ENCODE measurements at regions not wholly inside any gene's neighbourhood (a gene's known extent, or its start where the extent isn't known, plus 50 kb on each side); places are given as distances from the start of the nearest gene placed in this dataset.
"Not testable (repeated sequence)": the region's sequence is repeated elsewhere in the genome, so short reads cannot be mapped to it uniquely, and the experiment has no call there.

DNA sequence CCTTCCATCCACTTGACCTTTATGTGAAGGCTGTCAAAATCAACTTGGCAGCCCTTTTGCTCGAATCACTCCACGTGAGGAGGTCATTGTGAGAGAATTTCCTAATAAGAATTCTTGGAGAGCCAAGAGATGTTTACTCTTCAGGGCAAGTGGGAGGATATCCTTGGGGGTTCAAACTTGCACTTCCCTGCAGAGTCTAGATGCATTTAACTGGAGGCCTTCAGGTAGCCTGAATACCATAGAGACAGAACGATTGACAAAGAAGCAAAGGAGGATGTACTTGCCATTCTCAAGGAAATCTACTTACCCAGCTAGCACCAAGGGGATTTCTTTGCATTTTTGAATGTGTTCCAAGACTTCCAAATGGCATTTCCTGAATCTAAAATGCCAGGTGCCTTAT lies 1702.6 kb upstream of the FLRT2 start:
- Histone ChIP-seq H3K4me3 (no peak overlapping the region), H3K27ac (no peak overlapping the region)

DNA sequence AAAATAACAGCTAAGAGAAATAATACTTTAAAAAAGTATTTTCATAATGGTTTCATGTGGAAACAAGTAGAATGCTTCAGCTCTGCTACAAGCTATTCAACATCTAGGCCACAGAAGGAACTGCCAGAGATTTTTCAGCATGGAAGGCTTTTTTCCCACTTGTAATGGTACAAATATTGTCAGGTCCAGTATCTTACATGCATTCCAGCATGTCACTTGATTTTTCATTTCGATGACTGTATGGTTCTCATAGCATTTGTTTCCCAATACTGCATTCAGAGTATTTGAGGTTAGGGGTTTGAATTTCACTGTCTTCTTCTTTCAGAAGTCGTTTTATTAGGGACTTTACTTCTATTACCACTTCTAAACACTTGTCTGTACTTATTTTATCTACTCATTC lies 1701.5 kb upstream of the FLRT2 start:
- H3K27ac ChIP-seq = no peak overlapping the region
- no peak overlapping the region for H3K4me3 ChIP-seq

DNA sequence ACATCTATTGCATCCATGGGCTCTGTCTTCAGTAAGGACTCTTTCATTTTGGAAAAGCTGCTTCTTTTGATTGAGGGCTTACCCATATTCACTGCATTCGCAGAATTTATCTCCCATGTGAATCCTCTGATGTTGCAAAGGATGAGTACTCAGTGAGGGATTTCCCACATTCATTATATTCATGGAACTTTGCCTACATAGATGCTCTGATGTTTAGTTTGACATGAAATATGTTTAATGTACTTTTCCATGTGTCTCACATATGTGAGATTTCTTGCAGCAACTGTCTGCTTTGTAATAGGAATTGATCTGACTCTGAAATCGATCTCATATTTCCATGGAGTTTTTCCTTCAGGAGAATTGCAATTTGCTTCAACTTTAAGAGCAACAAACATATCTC lies 1699.6 kb upstream of the FLRT2 start:
- Histone ChIP-seq H3K4me3 (no peak overlapping the region), H3K27ac (no peak overlapping the region)

DNA sequence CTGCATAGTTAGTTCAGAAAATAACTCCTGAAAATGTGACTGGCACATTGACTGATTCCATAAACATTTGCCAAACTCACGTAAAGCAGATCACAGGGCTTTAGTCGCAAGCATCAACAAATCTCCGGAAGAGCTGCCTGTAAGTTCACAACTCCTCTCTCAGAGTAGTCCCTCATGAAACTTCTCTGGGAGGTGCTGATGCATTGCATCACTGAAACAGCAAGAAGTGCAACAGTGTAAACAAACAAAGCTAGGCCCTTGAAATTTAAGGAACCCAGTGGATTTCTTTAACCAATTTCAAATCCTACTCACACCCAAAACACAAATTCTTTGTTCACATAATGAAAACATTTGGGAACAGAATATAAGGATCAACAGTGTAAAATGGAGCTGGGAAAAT lies 1691.7 kb upstream of the FLRT2 start:
- Histone ChIP-seq H3K4me3 (no peak overlapping the region), H3K27ac (no peak overlapping the region)

DNA sequence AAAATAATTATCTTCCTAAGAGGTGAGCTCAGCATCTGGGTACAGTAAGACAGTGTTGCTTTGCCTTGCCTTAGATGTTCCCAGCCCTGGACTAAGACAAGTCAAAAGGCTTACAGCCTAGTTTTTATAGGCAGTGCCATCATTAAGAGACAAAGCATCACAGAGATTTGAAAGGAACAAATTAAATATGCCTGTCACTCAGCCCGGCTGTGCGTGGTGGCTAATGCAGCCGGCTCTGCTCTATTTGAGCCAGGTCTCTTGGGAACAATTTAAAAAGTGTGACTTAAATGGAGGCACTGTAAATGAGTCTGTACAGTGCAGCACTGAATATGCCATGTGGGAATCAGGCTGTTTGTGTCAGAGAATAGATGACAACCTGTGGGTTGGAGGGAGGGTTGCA lies 1687.4 kb upstream of the FLRT2 start:
- Histone ChIP-seq H3K27ac (no peak overlapping the region), H3K4me3 (no peak overlapping the region)

DNA sequence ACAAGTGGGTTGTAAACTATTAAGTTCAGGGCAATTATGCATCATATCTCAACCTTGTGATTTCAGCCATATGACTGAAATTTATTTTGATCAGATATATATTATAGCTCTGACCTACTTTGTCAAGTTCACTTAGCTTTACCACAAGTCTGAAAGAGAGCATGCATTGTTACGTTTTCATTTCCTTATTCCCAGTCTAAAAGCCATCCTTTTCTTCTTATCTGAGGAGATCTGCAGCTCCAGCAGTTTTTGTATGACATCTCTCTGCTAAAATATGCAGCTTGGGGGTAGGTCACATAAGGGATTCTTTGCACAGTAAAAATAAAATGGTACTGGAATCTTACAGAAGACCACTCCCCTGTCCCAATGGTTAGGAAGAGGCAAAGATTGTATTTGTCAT lies 1682.8 kb upstream of the FLRT2 start:
- Histone ChIP-seq H3K4me3 (no peak overlapping the region), H3K27ac (no peak overlapping the region)

DNA sequence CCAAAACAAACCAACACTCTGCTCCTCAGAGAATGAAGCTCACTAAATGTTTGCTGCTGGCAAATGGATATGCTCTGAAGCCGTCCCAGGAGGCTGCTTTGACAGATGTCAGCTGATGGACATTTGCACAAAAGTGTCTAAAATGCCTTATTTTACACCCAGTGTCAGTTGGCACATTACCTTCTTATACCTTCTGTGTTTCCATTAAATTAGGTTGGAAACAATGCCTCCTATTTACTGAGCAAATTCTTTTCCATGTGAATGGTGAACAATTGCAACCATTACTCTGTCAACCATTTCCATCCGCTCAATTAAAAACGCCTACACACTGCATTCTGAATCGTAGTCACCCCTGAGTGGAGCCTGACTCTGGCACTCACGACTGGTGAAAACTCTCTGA lies 1679.9 kb upstream of the FLRT2 start:
- Histone ChIP-seq H3K27ac (no peak overlapping the region), H3K4me3 (no peak overlapping the region)

DNA sequence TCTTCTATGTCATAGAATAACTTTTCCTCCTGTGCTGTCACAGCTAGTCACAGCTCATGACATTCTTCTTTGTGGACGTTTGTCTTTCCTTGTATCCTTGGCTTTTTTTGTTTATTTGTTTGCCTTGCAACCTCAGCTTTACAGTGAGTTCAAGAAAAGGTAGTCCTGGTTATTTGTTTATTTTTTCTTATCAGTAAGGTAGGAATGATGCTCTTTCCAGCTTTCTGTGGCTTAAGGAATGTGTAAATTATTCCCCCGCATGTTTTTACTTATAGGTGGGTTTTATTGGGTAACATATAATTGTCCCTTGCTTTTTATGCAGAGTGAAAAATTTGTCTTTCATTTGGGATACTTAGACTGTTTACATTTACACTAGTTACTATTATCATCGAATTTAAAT lies 1673.6 kb upstream of the FLRT2 start:
- Histone ChIP-seq H3K4me3 (no peak overlapping the region), H3K27ac (no peak overlapping the region)

DNA sequence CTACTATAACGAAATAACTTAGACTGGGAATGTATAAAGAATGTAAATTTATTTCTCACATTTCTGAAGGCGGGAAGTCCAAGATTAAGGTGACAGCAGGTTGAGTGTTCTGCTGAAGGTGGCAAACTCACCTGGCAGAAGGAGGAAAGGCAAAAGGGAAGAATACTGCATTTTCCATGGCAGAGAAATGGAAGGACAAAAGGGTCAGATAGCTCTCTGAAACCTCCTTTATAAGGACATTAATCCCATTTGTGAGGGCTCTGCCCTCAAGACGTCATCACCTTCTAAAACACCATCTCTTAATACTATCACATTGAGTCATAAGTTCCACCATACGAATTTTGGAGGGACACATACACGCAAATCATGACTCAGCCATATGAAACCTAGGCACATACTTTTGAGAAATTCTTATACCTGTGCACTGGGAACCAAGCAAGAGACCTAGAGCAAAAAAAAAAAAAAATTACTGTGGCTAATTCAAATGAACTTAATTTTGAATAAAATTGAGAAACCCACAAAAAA lies 1669.3 kb upstream of the FLRT2 start:
- Histone ChIP-seq H3K27ac (no peak overlapping the region), H3K4me3 (no peak overlapping the region)

DNA sequence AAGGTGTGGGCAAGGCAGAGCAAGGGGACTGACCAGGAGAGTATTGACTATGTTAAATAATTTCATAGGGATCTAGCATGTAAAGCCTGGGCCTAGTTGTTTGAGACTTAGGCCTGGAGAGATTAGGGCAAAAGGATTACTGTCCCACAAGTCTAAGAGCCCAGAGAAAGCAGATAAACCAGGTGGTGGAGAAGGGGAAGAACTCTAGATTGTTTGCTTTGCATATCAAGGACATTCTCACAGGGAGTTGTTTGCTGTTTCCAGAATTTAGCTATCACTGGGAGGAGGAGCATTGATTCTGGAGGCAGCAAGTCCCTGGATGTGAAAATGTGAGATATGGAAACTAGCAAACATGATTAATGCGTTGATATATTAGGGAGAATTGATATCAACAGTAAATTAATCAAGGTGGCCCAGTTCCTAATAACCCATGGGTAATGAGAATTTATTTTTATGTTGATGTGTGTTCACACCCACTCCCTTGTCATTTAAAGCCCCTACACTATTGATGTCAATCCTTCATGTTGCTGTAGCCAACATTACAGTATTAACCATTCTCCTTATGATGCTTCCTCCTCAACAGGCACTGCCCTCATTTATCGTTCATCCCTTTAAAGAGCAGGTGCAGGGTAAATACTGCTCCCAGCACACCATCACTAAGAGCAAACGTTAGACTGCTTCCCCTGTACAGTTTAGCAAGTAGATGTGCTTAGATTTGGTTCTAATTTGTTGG lies 1666.7 kb upstream of the FLRT2 start:
- H3K4me3 ChIP-seq = no peak overlapping the region
- H3K27ac ChIP-seq = no peak overlapping the region

DNA sequence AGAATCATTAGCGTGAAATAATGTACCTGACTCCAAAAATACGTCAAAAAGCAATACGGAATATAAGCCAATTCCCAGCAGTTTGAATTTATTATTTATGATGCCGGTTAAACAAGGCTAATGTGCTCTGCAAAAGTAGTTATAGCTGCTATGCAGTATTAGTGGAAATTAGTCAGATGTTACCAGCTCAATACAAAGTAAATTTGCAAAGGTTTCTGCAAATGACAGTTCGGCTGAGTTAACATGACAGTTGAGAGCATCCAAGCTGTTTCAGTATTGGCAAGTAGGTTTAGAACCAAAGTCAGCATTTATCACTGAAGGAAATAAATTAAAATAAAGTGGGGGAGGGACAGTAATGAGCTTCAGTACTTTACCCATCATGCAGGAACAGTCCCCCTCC lies 1665.8 kb upstream of the FLRT2 start:
- no peak overlapping the region for H3K27ac ChIP-seq
- H3K4me3 ChIP-seq = no peak overlapping the region

DNA sequence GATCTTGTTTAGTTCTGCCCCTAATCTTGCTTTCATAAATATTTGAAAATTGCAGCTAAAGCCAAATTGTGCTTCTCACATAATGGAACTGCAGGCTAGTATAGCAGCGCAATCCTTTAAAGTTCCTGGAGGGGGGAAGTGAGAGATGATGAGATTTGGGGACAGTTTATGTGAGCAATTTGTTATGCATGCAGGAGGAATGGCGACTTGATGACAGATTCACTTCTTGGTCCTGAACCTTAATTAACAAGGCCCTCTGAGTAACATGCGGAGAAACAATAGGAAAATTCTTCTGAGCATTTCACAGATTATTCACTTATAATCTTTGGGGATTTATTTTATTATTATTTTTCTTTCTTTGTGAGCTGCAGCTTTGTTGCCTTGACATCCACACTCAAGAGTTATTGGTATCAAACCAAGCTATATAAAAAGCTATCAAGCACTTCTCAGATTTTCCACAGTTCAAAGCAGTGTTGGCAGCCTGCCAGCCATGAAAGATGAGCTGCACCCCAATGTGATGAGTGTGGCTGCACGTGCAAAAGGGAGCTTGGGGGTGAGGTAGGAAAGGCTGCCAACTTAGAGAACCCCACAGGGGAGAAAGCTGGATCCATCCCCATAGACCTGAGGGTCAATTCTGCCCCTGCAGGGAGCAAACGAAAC lies 1662.2 kb upstream of the FLRT2 start:
- Histone ChIP-seq H3K27ac (no peak overlapping the region), H3K4me3 (no peak overlapping the region)

DNA sequence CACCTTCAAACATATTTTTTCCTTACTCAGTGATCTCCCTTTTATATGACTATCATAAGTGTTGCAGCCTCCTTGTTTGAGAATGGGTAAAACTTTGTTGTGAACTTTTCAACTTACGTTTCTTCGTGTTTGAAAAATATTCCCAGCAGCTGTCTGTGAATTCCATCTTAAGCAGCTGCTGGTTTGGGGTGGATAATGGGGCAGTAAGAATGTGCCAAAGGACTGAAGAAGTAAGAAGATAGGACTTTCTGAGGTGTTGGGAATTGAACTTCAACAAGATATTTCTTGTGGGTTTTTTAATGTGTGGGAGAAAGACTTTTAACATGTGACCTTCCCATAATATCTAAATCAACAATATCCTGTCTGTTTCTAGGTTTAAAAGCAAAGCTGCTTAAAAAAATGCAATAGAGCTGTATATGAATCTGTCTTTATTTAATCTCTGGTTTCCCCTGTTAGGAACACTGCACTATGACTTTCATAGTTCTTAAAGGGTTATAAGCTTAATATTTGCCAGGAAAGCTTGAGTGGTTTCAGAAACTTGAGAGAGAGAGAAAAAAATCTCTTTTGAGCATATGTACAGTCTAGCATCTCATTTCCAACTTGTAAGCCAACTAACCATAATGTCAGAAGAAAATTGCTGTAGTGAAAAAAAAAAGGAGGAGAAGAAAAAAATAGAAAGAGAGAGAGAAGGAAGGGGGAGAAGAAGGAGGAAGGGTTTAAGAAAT lies 1659.2 kb upstream of the FLRT2 start:
- Histone ChIP-seq H3K27ac (no peak overlapping the region), H3K4me3 (no peak overlapping the region)

DNA sequence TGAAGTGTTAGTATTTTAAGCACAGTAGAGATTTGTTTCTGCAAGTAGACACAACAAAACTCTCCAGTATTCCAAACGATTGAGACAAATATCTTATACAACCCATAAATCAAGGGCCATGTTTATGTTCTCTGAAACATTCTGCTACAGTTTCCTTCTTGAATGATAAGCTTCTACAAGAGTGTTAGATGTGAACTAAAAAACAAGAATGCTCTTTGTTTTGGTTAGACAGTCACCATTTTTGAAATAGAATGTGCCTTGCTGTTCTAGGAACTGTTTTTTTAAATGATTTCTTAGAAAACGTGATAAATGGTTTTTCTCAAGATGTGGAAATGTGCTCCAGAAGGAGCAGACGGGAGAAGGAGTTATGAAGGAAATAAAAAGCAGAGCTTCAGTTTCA lies 1656.3 kb upstream of the FLRT2 start:
- no peak overlapping the region for H3K27ac ChIP-seq

DNA sequence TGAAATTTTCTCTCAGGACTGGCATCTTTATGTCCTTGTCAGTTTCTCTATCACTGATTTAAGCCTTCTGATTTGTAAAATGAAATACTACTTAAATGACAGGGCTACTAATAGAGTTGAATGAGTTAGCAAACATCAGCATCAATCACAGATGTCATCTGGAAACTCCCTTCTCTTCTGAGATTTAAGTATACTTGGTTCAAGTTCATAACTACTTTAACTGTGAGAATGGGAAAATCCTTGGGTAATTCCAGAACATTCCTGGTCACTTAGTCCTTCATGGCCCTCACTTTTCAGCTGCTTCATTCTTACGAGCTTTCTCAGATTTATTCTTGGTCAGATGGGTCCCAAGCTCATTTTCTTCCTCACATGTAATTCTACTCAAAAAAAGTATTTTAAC lies 1655.3 kb upstream of the FLRT2 start:
- no peak overlapping the region for H3K27ac ChIP-seq
- no peak overlapping the region for H3K4me3 ChIP-seq

More for the DNA sequence above, 1656.3 kb upstream of the FLRT2 start:
- H3K4me3 ChIP-seq = no peak overlapping the region

DNA sequence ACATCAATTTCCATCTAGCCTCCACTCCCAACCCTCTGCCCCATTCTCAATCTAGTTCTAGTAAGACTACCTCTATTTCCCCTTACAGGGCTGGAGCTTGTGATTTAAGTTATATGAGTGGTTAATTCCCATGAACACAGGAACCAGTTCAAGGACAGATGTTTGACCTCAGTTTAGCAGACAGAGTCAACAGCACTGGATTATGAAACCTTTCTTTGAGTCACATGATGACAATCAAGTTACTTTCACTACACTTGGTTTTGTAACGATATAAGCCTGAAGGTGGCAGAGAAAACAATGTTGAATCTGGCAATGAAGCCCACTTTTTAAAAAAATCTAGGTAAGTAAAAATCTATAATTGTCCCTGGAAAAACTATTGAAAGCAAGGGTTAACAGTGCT lies 1646.2 kb upstream of the FLRT2 start:
- no peak overlapping the region for H3K4me3 ChIP-seq
- no peak overlapping the region for H3K27ac ChIP-seq

DNA sequence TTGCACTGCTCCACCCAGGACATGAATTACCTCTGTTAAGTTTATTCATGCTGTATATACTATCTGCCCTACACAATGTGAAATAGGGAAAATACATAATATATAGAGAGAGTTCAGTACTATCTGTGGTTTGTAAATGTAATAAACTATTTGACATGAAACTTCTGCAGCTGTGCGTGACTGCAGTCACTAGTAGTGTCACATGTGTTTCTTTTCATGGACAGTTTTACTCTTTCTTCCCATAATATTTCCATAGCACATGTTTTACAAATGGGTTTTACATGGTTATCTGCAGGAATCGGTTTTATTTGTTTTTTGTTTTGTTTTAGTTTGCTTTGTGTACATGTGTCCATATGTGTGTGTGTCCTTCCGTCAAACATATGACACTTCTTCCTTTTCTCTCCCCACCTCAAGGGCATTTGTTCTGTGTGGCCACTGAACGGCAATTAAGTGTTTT lies 1644.1 kb upstream of the FLRT2 start:
- no peak overlapping the region for H3K4me3 ChIP-seq
- no peak overlapping the region for H3K27ac ChIP-seq

DNA sequence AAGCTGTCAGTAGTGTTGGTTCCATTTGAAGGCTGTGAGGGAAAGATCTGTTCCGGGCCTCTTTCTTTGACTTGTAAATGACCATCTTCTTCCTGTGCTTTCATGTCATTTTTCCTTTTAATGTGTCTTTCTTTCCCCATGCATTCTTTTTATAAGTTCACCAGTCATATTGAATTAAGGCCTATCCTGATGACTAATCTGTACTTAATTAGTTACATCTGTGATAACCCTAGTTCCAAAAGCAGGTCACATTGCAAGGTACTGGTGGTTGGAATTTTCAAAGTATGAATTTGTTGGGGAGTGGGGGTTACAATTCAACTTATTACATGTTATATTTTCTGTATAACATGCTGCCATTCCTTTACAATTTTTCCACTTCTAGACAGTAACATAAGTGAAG lies 1642.1 kb upstream of the FLRT2 start:
- Histone ChIP-seq H3K4me3 (no peak overlapping the region), H3K27ac (no peak overlapping the region)

DNA sequence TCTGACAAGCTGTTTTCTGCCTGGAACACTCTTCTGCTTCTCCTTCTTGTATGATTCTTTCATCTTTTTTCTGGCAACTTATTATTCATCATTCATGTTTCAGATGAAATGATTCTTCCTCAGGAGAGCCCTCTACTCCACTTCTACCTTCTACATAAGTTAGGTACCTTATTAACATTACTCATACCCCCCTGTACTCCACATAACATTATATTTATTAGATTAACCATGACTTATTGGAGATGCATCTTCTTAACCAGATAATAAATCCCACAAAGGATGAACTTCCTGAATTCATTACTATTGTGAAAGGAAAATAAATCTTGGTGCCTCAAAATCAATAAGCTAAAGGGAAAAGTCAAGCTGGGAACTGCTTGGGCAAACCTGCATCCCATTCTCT lies 1636.5 kb upstream of the FLRT2 start:
- no peak overlapping the region for H3K4me3 ChIP-seq
- H3K27ac ChIP-seq = no peak overlapping the region

DNA sequence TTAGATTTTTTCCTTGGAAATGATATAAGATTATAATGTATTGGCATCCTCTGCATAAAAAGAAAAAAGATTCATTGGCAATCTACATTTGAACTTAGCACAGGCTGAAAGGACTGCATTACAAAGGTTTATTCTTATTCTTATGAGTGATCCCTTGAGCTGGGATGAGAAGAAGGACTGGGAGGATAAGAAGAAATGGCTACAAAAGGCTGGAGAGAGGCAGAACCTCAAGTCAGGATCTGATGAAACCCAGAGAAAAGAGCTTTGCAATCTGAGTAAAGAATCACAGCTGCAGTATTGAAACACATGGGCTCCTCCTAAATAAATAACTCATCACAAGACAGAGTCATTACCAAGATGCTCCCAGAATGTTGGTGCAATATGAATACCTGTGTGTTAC lies 1635.4 kb upstream of the FLRT2 start:
- no peak overlapping the region for H3K27ac ChIP-seq
- H3K4me3 ChIP-seq = no peak overlapping the region

DNA sequence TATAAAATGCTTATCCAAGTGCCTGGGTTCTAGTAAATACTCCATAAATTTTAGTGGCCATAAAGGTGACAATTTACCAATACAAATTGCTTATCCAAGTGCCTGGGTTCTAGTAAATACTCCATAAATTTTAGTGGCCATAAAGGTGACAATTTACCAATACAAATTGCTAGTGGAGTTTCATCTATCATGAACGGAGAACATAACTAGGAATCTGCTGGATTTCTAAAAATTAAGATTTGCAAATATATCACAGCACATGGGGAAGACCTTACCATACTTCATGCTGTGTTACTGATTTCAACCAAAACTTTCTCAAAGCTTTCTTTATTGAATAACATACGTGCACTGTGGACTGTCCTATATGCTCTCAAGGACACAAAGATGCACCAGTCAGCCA lies 1631.4 kb upstream of the FLRT2 start:
- H3K27ac ChIP-seq, H3K4me3 ChIP-seq: not testable (repeated sequence)
